GM19324 (cell line): ENCODE measurements at regions not wholly inside any gene's neighbourhood (a gene's known extent, or its start where the extent isn't known, plus 50 kb on each side); places are given as distances from the start of the nearest gene placed in this dataset.

Source experiments
- ATAC-seq: cut with Tn5 transposase; IDR thresholded peaks from one replicate; pipeline ENCODE4 v1.9.1; 2021; ENCODE audit warnings: mild to moderate bottlenecking, moderate library complexity; ENCODE audit not compliant: unreplicated experiment, low FRiP score

DNA sequence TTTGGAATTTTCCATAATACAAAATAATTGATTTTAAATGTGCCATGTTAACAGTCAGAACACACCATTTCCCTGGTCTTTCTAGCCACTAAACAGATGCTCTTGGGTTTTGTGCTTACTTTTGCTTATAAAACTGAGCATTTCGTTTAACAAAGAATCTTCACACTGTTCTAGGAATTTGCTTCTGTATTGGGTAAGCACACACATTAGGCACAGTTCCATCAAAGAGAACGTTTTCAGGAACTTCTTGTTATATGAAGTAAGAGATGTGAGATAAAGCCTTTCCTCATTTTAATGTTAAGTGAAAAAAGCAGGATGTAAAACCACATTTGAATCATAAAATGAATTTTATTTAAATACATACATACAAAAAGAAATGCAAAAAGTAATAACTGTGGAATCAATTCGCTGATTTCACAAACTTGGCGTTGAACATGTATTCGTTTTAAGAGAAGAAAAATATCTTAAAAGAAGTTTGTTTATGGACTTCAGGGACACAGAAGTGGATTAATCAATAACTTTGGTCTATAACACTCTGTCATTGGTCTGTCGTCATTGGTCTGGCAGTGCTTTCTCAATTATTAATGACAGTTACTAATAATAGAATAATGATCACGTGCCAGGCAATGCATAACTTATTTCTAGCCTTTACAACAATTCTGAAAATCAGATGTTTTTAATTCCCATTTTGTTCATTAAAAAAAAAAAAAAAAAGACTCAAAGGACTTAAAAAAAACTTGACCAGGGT, 199.9 kb upstream of the PRDM1 start:
- no peak for ATAC-seq

DNA sequence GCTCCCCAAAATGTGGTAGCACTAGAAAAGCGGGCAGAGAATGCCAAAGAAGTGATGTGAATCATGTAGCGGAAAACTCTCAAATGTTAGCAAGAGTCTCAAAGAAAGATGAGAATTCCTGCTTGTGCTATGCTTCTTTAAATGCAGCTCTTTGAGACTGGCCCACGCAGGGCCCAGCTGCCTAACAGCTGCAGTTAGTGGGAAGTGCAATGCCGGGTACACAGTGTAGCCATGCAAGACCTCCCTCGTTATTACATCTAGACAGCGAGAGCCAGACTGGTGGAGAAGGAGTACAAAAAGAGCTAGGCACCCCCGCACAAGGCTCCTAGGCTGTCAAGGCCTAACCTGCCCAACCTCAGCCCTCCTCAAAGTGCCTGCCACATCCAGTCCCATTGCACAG, 201.7 kb upstream of the PRDM1 start:
- ATAC-seq = no peak

DNA sequence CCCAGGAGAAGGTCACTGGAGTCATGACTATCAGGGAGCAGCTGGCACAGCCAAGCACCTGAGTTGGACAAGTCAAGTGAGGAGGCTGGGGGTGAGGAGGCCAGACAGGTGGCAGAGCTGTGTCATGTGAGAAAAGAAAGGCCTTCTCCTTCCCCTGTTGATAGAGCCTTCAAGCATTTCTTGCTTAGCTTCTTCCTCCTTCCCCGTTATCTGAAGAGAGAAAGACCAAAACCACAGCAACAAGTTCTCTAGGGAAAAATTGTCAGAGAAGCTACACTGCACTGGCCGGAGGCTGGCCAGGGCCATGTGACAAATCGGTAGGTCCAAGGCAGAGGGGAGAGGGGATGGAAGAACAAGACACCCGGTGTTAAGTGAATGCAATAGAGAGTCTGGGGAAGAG, 202.1 kb upstream of the PRDM1 start:
- no peak for ATAC-seq

- no peak for ATAC-seq
These were observed 203.3 kb upstream of the PRDM1 start for GRCh38 chr6:105882828-105883227.

GRCh38 chr6:105882121-105882803, 203.9 kb upstream of the PRDM1 start:
- ATAC-seq = no peak

DNA sequence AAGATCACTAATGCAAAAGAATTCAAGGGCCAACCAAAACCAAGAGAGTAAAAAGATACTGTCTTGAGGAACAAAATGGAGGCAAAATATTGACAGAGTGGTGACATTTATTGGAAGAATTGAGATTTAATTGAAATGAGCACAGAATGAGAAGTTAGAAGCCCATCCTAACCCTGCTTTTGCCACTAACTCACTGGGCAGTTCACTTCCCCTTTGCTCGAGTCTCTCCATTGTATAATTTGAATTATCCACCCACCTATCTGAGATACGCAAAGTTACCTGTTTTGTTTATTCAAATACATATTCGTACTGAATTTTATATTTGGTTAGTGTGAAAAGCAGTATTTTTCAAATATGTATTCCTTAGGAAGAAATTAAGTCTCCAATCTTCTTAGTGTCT, 204.5 kb upstream of the PRDM1 start:
- no peak for ATAC-seq

- no peak for ATAC-seq
These were observed 206.1 kb upstream of the PRDM1 start for GRCh38 chr6:105880030-105880492.

DNA sequence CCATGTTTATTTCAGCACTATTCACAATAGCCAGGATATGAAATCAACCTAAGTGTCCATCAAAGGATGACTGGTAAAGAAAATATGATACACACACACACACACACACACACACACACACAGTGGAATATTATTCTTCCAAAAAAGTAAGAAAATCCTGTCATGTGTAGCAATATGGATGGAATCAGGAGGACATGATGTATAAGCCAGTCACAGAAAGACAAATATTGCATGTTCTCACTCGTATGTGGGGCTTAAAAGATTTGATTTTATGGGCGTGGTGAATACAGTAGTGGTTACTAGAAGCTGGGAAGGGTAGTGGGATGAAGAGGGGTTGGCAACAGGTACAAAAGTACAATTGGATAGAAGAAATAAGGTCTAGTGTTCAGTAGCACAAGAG, 207.0 kb upstream of the PRDM1 start:
- ATAC-seq = no peak

GRCh38 chr6:105875974-105876640, 210.0 kb upstream of the PRDM1 start:
- ATAC-seq = no peak

GRCh38 chr6:105874835-105875626, 211.1 kb upstream of the PRDM1 start:
- no peak for ATAC-seq

DNA sequence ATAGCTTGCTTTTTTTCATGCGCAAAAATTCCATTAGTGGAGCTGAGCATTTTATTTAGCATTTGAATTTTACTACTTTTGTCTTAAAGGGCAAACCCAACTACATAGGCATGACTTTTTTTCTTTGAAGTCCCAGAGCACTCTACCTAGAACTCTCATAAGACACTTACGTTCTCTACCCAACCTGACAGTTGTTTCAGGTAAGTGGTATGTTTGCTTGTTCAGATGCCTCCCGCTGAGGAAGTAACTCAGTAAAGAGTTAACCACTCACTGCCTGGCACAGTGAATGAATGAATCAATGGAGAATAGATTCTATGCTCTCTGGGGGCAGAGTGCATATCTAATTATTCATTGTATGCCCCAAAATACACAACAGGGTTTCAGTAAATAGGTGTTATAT, 212.3 kb upstream of the PRDM1 start:
- ATAC-seq = no peak

DNA sequence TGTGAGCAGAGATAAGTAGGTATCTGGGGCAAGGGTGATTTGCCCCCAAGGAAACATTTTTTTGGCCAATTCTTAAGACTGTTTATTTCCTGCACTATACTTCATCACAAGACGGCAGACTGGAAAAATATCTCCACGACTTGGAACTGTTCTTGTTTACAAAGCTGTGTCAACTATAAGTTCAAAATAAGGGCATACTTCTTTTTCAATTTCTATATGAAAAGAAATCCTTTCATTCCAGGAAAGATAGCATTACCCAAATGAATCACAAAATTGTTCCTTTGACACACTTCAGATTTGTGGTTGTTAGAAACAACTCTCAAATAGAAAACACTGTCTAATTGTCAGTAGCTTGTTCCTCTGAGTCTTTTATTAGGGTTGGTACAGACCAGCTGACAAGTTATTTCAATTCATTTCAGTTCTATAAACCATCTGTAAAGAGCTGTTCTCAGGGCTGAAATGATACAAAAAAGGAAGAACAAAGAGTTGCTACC, 212.9 kb upstream of the PRDM1 start:
- ATAC-seq = no peak

- ATAC-seq = no peak
These were observed 213.9 kb upstream of the PRDM1 start for GRCh38 chr6:105872249-105872648.

DNA sequence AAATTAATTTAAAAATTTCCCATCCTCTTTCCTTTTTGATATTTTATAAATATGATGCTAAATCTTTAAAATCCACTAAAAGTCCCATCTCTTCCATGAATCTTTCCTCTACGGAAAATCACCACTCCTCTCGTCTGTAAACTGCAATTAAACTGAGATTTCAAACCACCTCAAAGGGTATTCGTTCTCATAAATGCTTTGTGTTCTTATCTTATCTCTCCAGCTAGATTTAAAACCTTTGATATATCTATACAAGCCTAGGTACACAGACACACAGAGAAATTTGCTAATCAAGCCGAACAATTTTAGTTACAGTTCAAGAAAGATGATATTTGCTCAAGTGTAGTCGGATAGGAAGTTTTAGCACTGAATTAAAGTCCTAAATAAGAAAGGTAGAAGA, 214.6 kb upstream of the PRDM1 start:
- ATAC-seq = no peak

DNA sequence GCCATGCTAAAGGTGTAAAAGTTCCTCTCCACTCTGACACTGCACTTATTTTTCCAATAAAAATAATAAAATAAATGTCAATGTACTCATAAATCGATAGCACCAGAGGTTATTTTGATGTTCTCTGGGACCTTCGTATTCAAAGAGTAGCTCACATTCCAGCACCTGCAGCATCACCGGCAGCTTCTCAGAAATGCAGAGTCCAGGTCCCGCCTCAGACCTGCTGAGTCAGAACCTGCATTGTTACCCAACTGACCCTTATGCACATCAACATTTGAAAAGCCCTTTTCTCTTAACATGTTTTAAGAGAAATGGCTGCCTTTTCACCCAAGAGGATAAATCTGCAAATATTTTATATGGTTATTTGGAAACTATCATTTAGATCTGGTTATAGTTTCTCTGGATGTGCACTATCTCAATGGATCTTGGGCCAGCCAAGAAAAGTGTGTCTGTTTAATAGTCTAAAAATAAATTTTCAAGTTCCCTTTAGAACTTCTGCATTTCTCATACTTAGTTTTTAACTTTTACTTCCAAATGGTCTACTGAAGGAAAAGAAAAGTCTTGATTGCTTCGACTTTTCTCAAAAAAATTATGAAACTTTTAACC, 216.2 kb upstream of the PRDM1 start:
- ATAC-seq = no peak

DNA sequence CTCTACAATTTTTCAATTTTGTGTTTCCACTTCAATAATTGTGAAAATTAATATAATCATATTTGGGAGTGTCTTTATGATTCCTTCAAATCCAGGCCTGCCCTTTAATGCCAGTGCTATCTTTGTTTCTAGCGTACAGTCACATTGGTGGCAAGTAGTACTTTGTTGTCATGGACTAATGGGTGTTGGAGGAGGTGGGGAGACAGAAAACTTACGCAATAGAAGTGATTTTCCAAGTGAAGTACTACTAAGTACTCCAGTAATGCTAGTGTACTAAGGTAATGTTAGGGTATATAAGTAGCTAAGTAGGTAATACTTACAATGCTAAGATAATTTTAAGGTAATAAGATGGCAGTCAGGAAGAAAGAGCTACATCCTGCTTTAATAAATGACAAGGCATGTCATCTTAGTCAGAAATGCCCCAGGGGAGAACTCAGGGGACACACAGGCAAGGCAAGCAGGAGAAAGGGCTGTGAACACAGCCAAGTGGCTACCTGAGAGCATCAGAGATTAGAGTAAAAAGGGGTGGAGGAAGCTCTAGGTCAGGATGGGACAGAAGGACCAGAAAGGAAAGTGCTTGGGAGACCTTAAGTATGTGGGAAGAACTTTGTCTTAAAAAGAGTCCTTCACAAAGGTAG, 217.2 kb upstream of the PRDM1 start:
- ATAC-seq = no peak

DNA sequence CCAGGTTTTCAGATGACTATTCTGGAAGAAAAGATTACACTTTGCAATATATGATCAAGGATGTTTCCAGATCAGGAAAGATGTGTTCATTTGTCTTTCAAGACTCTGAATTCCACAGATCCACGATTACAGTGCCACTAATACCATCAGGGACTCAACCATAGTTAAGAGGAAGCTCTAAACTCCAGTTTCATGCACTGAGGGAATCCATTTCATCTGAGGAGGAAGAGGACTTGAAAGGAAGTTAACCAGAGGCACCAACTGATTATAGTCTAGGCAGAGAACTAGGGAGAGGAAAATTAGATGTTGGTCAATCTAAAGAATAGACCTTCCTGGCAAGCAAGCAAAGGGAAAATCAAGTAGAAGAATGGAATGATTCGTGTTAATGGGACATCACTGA, 218.3 kb upstream of the PRDM1 start:
- ATAC-seq = no peak

DNA sequence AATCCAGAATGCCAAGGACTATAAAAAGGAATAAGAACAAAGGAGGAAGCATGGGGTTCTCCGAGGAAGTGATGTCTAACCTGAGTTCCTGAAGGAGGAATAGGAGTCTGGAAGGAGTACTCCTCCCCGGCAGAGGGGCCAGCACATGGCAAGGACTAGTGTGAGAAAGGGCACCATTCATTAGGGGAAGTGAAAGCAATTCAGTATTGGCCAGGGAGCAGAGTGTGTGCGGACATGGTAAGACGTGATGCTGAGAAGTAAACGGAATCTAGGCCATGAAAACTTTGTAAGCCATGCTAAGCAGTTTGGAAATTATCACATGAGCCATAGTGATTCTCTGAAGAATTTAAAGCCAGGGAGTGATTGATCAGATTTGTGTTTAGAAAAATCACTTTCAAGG, 218.9 kb upstream of the PRDM1 start:
- ATAC-seq = no peak

DNA sequence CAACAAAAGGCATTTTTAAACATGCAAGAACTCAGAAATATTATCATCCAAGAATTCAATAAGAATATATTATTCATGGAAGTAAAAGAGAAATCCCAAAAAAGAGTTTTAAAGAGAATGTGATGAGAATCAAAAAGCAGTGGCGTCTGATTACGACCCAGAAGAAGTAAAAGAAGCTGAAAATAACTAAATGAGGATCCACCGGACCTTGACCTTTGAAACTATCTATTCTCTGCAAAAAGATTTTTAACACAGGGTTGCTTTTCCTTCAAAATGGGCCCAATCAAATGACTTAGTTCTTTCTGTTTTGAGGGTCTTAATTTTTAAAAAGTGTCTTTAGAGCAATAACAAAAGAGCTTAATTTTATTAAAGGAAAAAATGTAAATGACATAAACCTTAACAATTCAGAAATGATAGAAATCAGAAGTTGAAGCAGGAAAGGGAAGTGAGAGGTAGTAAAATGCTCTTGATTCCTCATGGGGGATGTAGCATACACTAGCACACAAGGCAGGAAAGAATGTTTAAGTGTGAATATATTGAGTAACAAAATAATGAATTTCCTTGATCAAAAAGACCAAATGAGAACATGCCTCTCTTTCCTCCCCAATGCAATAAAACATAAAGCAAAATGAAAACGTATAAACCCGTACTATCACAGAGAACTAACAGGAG, 223.1 kb upstream of the PRDM1 start:
- ATAC-seq = no peak
